IMR-90 (cell line): ENCODE measurements at regions not wholly inside any gene's neighbourhood (a gene's known extent, or its start where the extent isn't known, plus 50 kb on each side); places are given as distances from the start of the nearest gene placed in this dataset.

ENCODE experiments used
- ATAC-seq: fragments of 200-7000 bp; cut with Tn5 transposase; 2 replicates; pipeline ENCODE4 v1.9.1; 2020; ENCODE audit warnings: low read depth, mild to moderate bottlenecking, moderate library complexity
- BruUV-seq: library from RNA; stranded (reverse); fragments of 400-500 nt; replicated peaks from 2 replicates; lab custom pipeline; 2021; lab: Mats Ljungman, UMichigan
- CTCF ChIA-PET: fragments of 300-600 bp; formaldehyde crosslinking; extraction: SDS; loops from one replicate; lab custom pipeline; 2021; ENCODE audit warnings: antibody characterized with exemption; lab: Yijun Ruan, JAX
- POLR2A ChIA-PET: fragments of 300-600 bp; sonication (Branson Sonifier 250); formaldehyde crosslinking; loops from one replicate; lab custom pipeline; 2022; ENCODE audit warnings: antibody characterized with exemption; ENCODE audit not compliant: unreplicated experiment; lab: Charles Lee
- DNase-seq: peaks from one replicate; pipeline ENCODE4 v3.0.0; 2013
- H2AFZ ChIP-seq: replicated peaks from 2 replicates; pipeline ENCODE3; 2013; ENCODE audit warnings: low read length, mild to moderate bottlenecking; ENCODE audit not compliant: poor library complexity
- H2AK5ac ChIP-seq: 2 replicates; pipeline ENCODE4 v1.6.1; 2013; ENCODE audit warnings: low read depth, low read length, inconsistent platforms
- H2AK9ac ChIP-seq: replicated peaks from 2 replicates; pipeline ENCODE3; 2013; ENCODE audit warnings: mild to moderate bottlenecking, low read depth, low read length, moderate library complexity; ENCODE audit not compliant: poor library complexity
- H2BK120ac ChIP-seq: 2 replicates; pipeline ENCODE4 v1.6.1; 2013; ENCODE audit warnings: low read depth, low read length, inconsistent platforms
- H2BK15ac ChIP-seq: 3 replicates; pipeline ENCODE4 v1.6.1; 2013; ENCODE audit warnings: low read depth, low read length, inconsistent platforms
- H2BK20ac ChIP-seq: 2 replicates; pipeline ENCODE4 v1.6.1; 2013; ENCODE audit warnings: low read depth, mild to moderate bottlenecking, inconsistent platforms, low read length, moderate library complexity
- H2BK5ac ChIP-seq: 2 replicates; pipeline ENCODE4 v1.6.1; 2013; ENCODE audit warnings: mild to moderate bottlenecking, low read depth, low read length, inconsistent platforms; ENCODE audit not compliant: poor library complexity, severe bottlenecking
- H3K14ac ChIP-seq: replicated peaks from 2 replicates; pipeline ENCODE4 v1.6.1; 2013; ENCODE audit warnings: low read depth, low read length, inconsistent platforms
- H3K18ac ChIP-seq: 2 replicates; pipeline ENCODE4 v1.6.1; 2013; ENCODE audit warnings: low read depth, low read length, control low read depth
- H3K23ac ChIP-seq: 2 replicates; pipeline ENCODE4 v1.6.1; 2013; ENCODE audit warnings: low read depth, low read length, inconsistent platforms
- H3K27ac ChIP-seq: 2 replicates; pipeline ENCODE4 v1.5.1; 2013; ENCODE audit warnings: mild to moderate bottlenecking, control low read depth, low read length; ENCODE audit not compliant: insufficient read depth
- H3K27me3 ChIP-seq: 2 replicates; pipeline ENCODE4 v1.6.1; 2013; ENCODE audit warnings: low read length; ENCODE audit not compliant: control insufficient read depth, insufficient read depth
- H3K36me3 ChIP-seq: 2 replicates; pipeline ENCODE4 v1.6.1; 2013; ENCODE audit warnings: low read length, mixed read lengths; ENCODE audit not compliant: control insufficient read depth, insufficient read depth
- H3K4ac ChIP-seq: 2 replicates; pipeline ENCODE4 v1.6.1; 2013; ENCODE audit warnings: low read depth, low read length, inconsistent platforms
- H3K4me1 ChIP-seq: 2 replicates; pipeline ENCODE4 v1.6.1; 2013; ENCODE audit warnings: low read length, mixed read lengths; ENCODE audit not compliant: control insufficient read depth, insufficient read depth
- H3K4me2 ChIP-seq: 2 replicates; pipeline ENCODE4 v1.6.1; 2013; ENCODE audit warnings: low read depth, mild to moderate bottlenecking, control low read depth, low read length, moderate library complexity
- H3K4me3 ChIP-seq: 2 replicates; pipeline ENCODE4 v1.5.1; 2013; ENCODE audit warnings: low read depth, mild to moderate bottlenecking, control low read depth, low read length, moderate library complexity; ENCODE audit not compliant: insufficient read depth
- H3K56ac ChIP-seq: 2 replicates; pipeline ENCODE4 v1.6.1; 2013; ENCODE audit warnings: low read length, inconsistent platforms; ENCODE audit not compliant: insufficient read depth; ENCODE audit errors: extremely low read depth
- H3K79me1 ChIP-seq, 2 experiments: 2 replicates each; pipeline ENCODE4 v1.6.1; 2013; ENCODE audit warnings: low read length in 2 of 2, inconsistent platforms in 1 of 2, low read depth in 1 of 2
- H3K9ac ChIP-seq: 2 replicates; pipeline ENCODE4 v1.6.1; 2013; ENCODE audit warnings: low read depth, low read length, control low read depth
- H3K9me1 ChIP-seq: 2 replicates; pipeline ENCODE4 v1.6.1; 2013; ENCODE audit warnings: low read length, inconsistent platforms; ENCODE audit not compliant: insufficient read depth
- H3K9me3 ChIP-seq: 2 replicates; pipeline ENCODE4 v1.6.1; 2013; ENCODE audit warnings: low read length; ENCODE audit not compliant: control insufficient read depth, insufficient read depth
- H4K20me1 ChIP-seq: 2 replicates; pipeline ENCODE4 v1.6.1; 2013; ENCODE audit warnings: low read length, inconsistent platforms; ENCODE audit not compliant: insufficient read depth
- H4K5ac ChIP-seq: 2 replicates; pipeline ENCODE4 v1.6.1; 2013; ENCODE audit warnings: mild to moderate bottlenecking, low read depth, low read length, control low read depth
- H4K8ac ChIP-seq, 2 experiments: 2 replicates each; pipeline ENCODE4 v1.6.1; 2013; ENCODE audit warnings: low read depth in 2 of 2, low read length in 2 of 2, control low read depth in 1 of 2, inconsistent platforms in 1 of 2
- H4K91ac ChIP-seq: 2 replicates; pipeline ENCODE4 v1.6.1; 2013; ENCODE audit warnings: low read depth, low read length, inconsistent platforms; ENCODE audit not compliant: insufficient read depth
- BHLHE40 ChIP-seq: fragments of 150-350 bp; IDR thresholded peaks from 2 replicates; pipeline ENCODE4 v1.6.1; 2016; ENCODE audit warnings: mild to moderate bottlenecking, low read depth, low read length
- CEBPB ChIP-seq: IDR thresholded peaks from 2 replicates; pipeline ENCODE4 v1.6.1; 2012; ENCODE audit warnings: low read depth, low read length, improper control_type of control experiment
- CHD1 ChIP-seq: IDR thresholded peaks from 2 replicates; pipeline ENCODE4 v1.6.1; 2012; ENCODE audit warnings: low read depth, low read length, improper control_type of control experiment
- FOS ChIP-seq: fragments of 150-350 bp; IDR thresholded peaks from 2 replicates; pipeline ENCODE4 v1.6.1; 2016; ENCODE audit warnings: low read depth, low read length
- MAFK ChIP-seq: IDR thresholded peaks from 2 replicates; pipeline ENCODE4 v1.6.1; 2012; ENCODE audit warnings: low read depth, low read length, improper control_type of control experiment
- MAZ ChIP-seq: IDR thresholded peaks from 2 replicates; pipeline ENCODE4 v1.6.1; 2012; ENCODE audit warnings: low read depth, mild to moderate bottlenecking, low read length, improper control_type of control experiment, moderate library complexity, borderline replicate concordance
- MXI1 ChIP-seq: IDR thresholded peaks from 2 replicates; pipeline ENCODE4 v1.6.1; 2012; ENCODE audit warnings: low read depth, mild to moderate bottlenecking, low read length, moderate library complexity, borderline replicate concordance
- NFE2L2 ChIP-seq: fragments of 150-350 bp; IDR thresholded peaks from 2 replicates; pipeline ENCODE4 v1.6.1; 2016; ENCODE audit warnings: low read depth, mild to moderate bottlenecking, low read length
- POLR2A ChIP-seq: IDR thresholded peaks from 2 replicates; pipeline ENCODE4 v1.6.1; 2012; ENCODE audit warnings: mild to moderate bottlenecking, low read depth, low read length
- RAD21 ChIP-seq: IDR thresholded peaks from 2 replicates; pipeline ENCODE4 v1.6.1; 2012; ENCODE audit warnings: low read length, improper control_type of control experiment
- RCOR1 ChIP-seq: IDR thresholded peaks from 2 replicates; pipeline ENCODE4 v1.6.1; 2012; ENCODE audit warnings: mild to moderate bottlenecking, low read length, improper control_type of control experiment; ENCODE audit not compliant: insufficient replicate concordance
- RFX5 ChIP-seq: IDR thresholded peaks from 2 replicates; pipeline ENCODE4 v1.8.0; 2012; ENCODE audit warnings: low read depth, mild to moderate bottlenecking, low read length, moderate library complexity
- SMC3 ChIP-seq: fragments of 150-350 bp; IDR thresholded peaks from 2 replicates; pipeline ENCODE4 v1.6.1; 2016; ENCODE audit warnings: low read depth, mild to moderate bottlenecking, antibody characterized with exemption, low read length, moderate library complexity
- WGBS, 2 experiments: methylation state at CpG; one replicate each; pipeline versions ENCODE4 v1.1.5 to v1.1.7; 2013; ENCODE audit warnings: missing lambda C conversion rate in 2 of 2; ENCODE audit not compliant: insufficient read length in 1 of 2; ENCODE audit errors: extremely low coverage in 2 of 2; 5-methylcytosine and 5-hydroxymethylcytosine counted together
- dilution Hi-C: fragments of 300-500 bp; cut with HindIII; formaldehyde crosslinking; loops from one replicate; pipeline ENCODE4 v1.14.3; 2018; ENCODE audit warnings: low sequenced_read_pairs; ENCODE audit not compliant: unreplicated experiment
- in situ Hi-C: fragments of 300-500 bp; cut with MboI; formaldehyde crosslinking; loops from 3 replicates; pipeline ENCODE4 v1.14.3; 2019; ENCODE audit warnings: low sequenced_read_pairs, inconsistent platforms, mixed read lengths
- intact Hi-C: fragments of 100-400 bp; cut with micrococcal nuclease; formaldehyde crosslinking; loops from 2 replicates; pipeline ENCODE4 v1.10.0; 2022
- TF ChIP-seq, protein P1 (sequence below): fragments of 150-350 bp; IDR thresholded peaks from 2 replicates; pipeline ENCODE4 v1.6.1; 2017; ENCODE audit warnings: mild to moderate bottlenecking, antibody characterized with exemption, low read length, low read depth
- TF ChIP-seq, protein P2 (sequence below): conservative IDR thresholded peaks from 2 replicates; pipeline ENCODE4 v1.5.1; 2012; ENCODE audit warnings: mild to moderate bottlenecking, low read depth, low read length, improper control_type of control experiment
- TF ChIP-seq, protein P3 (sequence below): fragments of 150-350 bp; IDR thresholded peaks from 2 replicates; pipeline ENCODE4 v1.6.1; 2016; ENCODE audit warnings: low read depth, mild to moderate bottlenecking, low read length, moderate library complexity, borderline replicate concordance

DNA sequence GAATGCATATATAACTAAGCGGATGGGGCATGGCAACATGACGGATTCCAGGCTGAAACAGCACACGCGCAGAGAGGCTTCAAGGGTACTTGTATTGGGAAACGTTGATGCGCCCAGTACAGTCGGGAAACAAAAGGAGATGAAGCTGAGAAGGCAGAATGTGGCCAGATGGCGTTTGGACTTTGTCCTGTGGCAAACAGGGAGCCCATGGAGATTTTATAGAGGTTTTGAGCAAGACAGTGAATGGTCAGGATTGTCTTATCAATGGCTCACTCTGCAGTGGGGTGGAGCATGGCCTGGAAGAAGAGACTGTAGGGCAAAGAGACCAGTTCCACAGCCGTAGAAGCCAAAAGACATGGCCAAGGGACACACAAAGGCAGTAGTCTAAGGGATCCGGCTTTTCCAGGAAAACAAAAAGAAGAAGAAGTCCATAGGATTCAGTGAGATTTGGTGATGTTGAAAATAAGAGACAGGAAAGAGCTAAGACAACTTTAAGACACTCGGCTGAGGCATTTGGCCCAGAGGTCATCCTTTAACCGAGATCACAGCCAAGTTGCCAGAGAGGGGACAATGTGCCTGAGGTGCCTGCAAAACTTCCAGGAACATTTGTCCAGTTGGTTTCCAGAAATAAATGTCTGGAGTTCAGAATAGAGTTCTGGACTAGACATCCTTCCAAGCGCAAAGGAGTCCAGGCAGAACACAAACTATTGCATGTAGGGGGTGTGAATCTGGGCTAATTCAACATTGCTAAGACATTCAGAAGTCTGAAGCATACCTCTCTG, 123.0 kb upstream of the RREB1 start:
- Histone ChIP-seq H4K20me1 (no peaks in the 10 kb centered on the region), H3K4me1 (no peaks in the 10 kb centered on the region), H2BK5ac (no peak overlapping the region), H3K4me2 (no peak overlapping the region), H4K91ac (no peak overlapping the region), H3K9me3 (no peaks in the 10 kb centered on the region), H2AK9ac (no peak overlapping the region), H3K79me1 (no peaks in the 10 kb centered on the region), H3K23ac (no peak overlapping the region), H3K4ac (no peak overlapping the region), H3K36me3 (no peaks in the 10 kb centered on the region), H2BK20ac (no peak overlapping the region), H3K9me1 (no peaks in the 10 kb centered on the region), H4K8ac (no peak overlapping the region), H3K4me3 (no peak overlapping the region), H2AFZ (no peak overlapping the region), H3K14ac (no peak overlapping the region), H3K56ac (no peak overlapping the region), H3K27ac (no peak overlapping the region), H3K18ac (no peak overlapping the region), H2BK120ac (no peak overlapping the region), H3K27me3 (peaks cover 7% of the 10 kb centered on the region; the same call in 1 of the 2 replicates), H3K9ac (no peak overlapping the region), H2AK5ac (no peak overlapping the region), H4K5ac (no peak overlapping the region), H2BK15ac (no peak overlapping the region)
- intact Hi-C loops (no loop called here), in situ Hi-C loops (no loop called here), dilution Hi-C loops (no loop called here)
- WGBS, 2 experiments: 58% methylated on average over 11 of the region's 13 CpGs; no CpG with 5 or more reads in 1 of the 2 experiments
- ATAC-seq: no peak
- CTCF ChIA-PET: interaction anchor here (0.7 kb wide), 1 partner anchor 1518 kb away, joined by 4 read pairs; no protein-coding TSS in a partner anchor
- BruUV-seq: no TSS peak
- POLR2A ChIA-PET: no interaction called here
- TF ChIP-seq CEBPB (no peak), RCOR1 (no peak), SMC3 (no peak), MAZ (no peak), CHD1 (no peak), RFX5 (no peak), NFE2L2 (no peak), RAD21 (no peak), MXI1 (no peak), POLR2A (no peak), MAFK (no peak), FOS (no peak), BHLHE40 (no peak)
- TF ChIP-seq, protein P1, sequence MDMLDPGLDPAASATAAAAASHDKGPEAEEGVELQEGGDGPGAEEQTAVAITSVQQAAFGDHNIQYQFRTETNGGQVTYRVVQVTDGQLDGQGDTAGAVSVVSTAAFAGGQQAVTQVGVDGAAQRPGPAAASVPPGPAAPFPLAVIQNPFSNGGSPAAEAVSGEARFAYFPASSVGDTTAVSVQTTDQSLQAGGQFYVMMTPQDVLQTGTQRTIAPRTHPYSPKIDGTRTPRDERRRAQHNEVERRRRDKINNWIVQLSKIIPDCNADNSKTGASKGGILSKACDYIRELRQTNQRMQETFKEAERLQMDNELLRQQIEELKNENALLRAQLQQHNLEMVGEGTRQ: no peak
- TF ChIP-seq, protein P2, sequence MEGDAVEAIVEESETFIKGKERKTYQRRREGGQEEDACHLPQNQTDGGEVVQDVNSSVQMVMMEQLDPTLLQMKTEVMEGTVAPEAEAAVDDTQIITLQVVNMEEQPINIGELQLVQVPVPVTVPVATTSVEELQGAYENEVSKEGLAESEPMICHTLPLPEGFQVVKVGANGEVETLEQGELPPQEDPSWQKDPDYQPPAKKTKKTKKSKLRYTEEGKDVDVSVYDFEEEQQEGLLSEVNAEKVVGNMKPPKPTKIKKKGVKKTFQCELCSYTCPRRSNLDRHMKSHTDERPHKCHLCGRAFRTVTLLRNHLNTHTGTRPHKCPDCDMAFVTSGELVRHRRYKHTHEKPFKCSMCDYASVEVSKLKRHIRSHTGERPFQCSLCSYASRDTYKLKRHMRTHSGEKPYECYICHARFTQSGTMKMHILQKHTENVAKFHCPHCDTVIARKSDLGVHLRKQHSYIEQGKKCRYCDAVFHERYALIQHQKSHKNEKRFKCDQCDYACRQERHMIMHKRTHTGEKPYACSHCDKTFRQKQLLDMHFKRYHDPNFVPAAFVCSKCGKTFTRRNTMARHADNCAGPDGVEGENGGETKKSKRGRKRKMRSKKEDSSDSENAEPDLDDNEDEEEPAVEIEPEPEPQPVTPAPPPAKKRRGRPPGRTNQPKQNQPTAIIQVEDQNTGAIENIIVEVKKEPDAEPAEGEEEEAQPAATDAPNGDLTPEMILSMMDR: no peak
- TF ChIP-seq, protein P3, sequence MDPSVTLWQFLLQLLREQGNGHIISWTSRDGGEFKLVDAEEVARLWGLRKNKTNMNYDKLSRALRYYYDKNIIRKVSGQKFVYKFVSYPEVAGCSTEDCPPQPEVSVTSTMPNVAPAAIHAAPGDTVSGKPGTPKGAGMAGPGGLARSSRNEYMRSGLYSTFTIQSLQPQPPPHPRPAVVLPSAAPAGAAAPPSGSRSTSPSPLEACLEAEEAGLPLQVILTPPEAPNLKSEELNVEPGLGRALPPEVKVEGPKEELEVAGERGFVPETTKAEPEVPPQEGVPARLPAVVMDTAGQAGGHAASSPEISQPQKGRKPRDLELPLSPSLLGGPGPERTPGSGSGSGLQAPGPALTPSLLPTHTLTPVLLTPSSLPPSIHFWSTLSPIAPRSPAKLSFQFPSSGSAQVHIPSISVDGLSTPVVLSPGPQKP: no peak
- no peak for DNase-seq
